ENCODE measurements at regions not wholly inside any gene's neighbourhood (a gene's known extent, or its start where the extent isn't known, plus 50 kb on each side); places are given as distances from the start of the nearest gene placed in this dataset.

DNA sequence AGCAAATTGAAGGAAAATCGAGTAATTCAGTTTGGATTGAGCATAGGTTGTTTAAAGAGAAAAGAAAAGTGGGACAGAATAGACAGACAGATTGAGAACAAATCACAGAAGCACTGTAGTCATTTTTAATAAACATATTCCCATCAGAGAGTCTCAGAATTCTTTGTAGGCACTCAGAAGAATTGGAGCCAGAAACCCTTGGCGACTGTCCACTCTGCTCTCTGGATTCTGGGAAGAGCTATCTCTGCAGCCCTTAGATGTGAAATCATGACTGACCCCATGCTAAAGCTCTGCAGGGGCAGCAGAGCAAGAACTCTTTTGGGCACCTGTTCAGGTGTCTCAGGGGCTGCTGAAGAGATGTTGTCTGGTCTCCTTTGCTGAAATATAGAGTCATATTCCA, 223.7 kb upstream of the KIRREL3 start:
- TF ChIP-seq JUNB (IDR thresholded peaks at IDR 0.05): no peak
- no peak for TF ChIP-seq POLR2AphosphoS2 (conservative IDR thresholded peaks at IDR 0.05; ENCODE audit: low read length)
- no peak for TF ChIP-seq TP53 (CRISPR knock-in tag; IDR thresholded peaks at IDR 0.05)
- no peak for TF ChIP-seq HOXA7 (CRISPR knock-in tag; IDR thresholded peaks at IDR 0.05)
- TF ChIP-seq EHF (CRISPR knock-in tag; IDR thresholded peaks at IDR 0.05): no peak
- no peak for TF ChIP-seq CHD2 (IDR thresholded peaks at IDR 0.05; ENCODE audit: low read length, partially characterized antibody)
- H3K4me1 ChIP-seq: no peaks in the 10 kb centered on the region
- no peak for ATAC-seq
- ChIA-PET POLR2A (no interaction called here), CTCF (no interaction called here)
- no peak for FAIRE-seq
- no peak overlapping the region for H3K4me3 ChIP-seq
- 0% methylated on average over 2 of the region's 2 CpGs for WGBS (ENCODE audit: missing lambda C conversion rate)
- no peaks in the 10 kb centered on the region for H3K9me3 ChIP-seq
- DNase-seq (ENCODE audit: low read depth in 1 of 2, low spot score in 1 of 2): no peak
- no peak overlapping the region for H3K27ac ChIP-seq
- H3K4me2 ChIP-seq: no peak overlapping the region

DNA sequence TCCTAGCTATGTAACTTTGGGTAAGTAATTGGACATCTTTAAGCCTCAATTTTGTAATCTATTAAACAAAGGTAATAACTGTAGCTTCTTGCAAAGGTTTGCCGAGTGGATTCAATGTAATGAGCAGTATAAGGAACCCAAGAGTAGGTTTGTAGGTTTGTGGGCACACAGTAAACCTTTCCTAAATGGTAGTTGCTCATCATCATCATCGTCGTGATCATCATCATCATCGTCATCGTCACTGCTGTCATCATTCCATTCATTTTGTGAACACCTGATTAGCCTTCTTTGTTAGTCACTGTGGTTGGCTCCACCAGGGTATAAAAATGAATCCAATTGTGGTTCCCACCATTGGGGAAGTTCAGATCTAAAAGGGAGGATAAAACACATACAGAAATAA, 223.1 kb upstream of the KIRREL3 start:
- H3K4me2 ChIP-seq: no peak overlapping the region
- no peaks in the 10 kb centered on the region for H3K9me3 ChIP-seq
- 43% methylated on average over 5 of the region's 5 CpGs for WGBS (ENCODE audit: missing lambda C conversion rate)
- ChIA-PET POLR2A (no interaction called here), CTCF (no interaction called here)
- H3K27ac ChIP-seq: no peak overlapping the region
- FAIRE-seq: no peak
- no peaks in the 10 kb centered on the region for H3K4me1 ChIP-seq
- TF ChIP-seq EP300 (IDR thresholded peaks at IDR 0.05) (no peak), RARB (CRISPR knock-in tag; IDR thresholded peaks at IDR 0.05) (no peak), EHMT2 (IDR thresholded peaks at IDR 0.05; ENCODE audit: low read depth) (no peak), NR3C1 (IDR thresholded peaks at IDR 0.05) (no peak), FOSB (CRISPR knock-in tag; IDR thresholded peaks at IDR 0.05) (no peak), ZSCAN20 (CRISPR knock-in tag; IDR thresholded peaks at IDR 0.05) (no peak), KDM5A (IDR thresholded peaks at IDR 0.05) (no peak), PHF8 (IDR thresholded peaks at IDR 0.05; ENCODE audit: borderline replicate concordance, low read depth) (no peak), MAZ (IDR thresholded peaks at IDR 0.05; ENCODE audit: borderline replicate concordance, low read depth, low read length) (no peak), RFX5 (IDR thresholded peaks at IDR 0.05) (no peak), BHLHE40 (IDR thresholded peaks at IDR 0.05; ENCODE audit: low read depth, low read length) (no peak), TP53 (CRISPR knock-in tag; IDR thresholded peaks at IDR 0.05) (no peak), POLR2A (IDR thresholded peaks at IDR 0.05; ENCODE audit: low read length) (no peak), HOXA7 (CRISPR knock-in tag; IDR thresholded peaks at IDR 0.05) (no peak), FOXS1 (CRISPR knock-in tag; IDR thresholded peaks at IDR 0.05) (no peak), MAFK (IDR thresholded peaks at IDR 0.05; ENCODE audit: partially characterized antibody) (no peak)
- TF ChIP-seq, protein P1, sequence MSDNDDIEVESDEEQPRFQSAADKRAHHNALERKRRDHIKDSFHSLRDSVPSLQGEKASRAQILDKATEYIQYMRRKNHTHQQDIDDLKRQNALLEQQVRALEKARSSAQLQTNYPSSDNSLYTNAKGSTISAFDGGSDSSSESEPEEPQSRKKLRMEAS (IDR thresholded peaks at IDR 0.05): no peak
- TF ChIP-seq, protein P2, sequence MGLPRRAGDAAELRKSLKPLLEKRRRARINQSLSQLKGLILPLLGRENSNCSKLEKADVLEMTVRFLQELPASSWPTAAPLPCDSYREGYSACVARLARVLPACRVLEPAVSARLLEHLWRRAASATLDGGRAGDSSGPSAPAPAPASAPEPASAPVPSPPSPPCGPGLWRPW (IDR thresholded peaks at IDR 0.05): no peak
- TF ChIP-seq, protein P3, sequence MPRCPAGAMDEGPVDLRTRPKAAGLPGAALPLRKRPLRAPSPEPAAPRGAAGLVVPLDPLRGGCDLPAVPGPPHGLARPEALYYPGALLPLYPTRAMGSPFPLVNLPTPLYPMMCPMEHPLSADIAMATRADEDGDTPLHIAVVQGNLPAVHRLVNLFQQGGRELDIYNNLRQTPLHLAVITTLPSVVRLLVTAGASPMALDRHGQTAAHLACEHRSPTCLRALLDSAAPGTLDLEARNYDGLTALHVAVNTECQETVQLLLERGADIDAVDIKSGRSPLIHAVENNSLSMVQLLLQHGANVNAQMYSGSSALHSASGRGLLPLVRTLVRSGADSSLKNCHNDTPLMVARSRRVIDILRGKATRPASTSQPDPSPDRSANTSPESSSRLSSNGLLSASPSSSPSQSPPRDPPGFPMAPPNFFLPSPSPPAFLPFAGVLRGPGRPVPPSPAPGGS (IDR thresholded peaks at IDR 0.05): no peak
- no peak for ATAC-seq
- DNase-seq (ENCODE audit: low read depth in 1 of 2, low spot score in 1 of 2): no peak
- H3K4me3 ChIP-seq: no peak overlapping the region

DNA sequence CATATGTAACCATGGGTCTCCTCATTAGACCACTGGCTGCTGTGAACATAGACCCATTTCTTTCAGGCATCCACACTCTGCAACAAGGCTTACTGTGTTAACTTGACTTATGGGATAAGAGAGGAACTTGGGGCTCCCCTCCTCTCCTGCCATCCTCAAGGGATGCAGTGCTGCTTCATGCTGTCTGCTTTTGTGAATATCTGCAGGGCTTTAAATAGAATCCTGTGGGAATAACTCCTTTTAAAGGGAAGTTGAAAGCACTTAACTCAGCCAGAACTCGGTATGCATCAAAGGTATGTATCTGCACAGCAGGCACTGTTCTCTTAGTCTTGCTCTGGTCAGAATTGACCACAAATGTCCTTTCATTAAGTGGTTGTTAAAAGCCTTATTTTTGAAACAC, 222.5 kb upstream of the KIRREL3 start:
- Histone ChIP-seq H3K4me2 (no peak overlapping the region), H3K4me1 (no peaks in the 10 kb centered on the region), H3K4me3 (no peak overlapping the region), H3K9me3 (no peaks in the 10 kb centered on the region), H3K27ac (no peak overlapping the region)
- 9% methylated on average over 1 of the region's 1 CpG for WGBS (ENCODE audit: missing lambda C conversion rate)
- TF ChIP-seq, protein P4, sequence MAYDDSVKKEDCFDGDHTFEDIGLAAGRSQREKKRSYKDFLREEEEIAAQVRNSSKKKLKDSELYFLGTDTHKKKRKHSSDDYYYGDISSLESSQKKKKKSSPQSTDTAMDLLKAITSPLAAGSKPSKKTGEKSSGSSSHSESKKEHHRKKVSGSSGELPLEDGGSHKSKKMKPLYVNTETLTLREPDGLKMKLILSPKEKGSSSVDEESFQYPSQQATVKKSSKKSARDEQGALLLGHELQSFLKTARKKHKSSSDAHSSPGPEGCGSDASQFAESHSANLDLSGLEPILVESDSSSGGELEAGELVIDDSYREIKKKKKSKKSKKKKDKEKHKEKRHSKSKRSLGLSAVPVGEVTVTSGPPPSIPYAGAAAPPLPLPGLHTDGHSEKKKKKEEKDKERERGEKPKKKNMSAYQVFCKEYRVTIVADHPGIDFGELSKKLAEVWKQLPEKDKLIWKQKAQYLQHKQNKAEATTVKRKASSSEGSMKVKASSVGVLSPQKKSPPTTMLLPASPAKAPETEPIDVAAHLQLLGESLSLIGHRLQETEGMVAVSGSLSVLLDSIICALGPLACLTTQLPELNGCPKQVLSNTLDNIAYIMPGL (CRISPR knock-in tag; IDR thresholded peaks at IDR 0.05; ENCODE audit: borderline replicate concordance): no peak
- ChIA-PET CTCF (no interaction called here), POLR2A (no interaction called here)
- ATAC-seq (no peak), DNase-seq (ENCODE audit: low read depth in 1 of 2, low spot score in 1 of 2) (no peak), FAIRE-seq (no peak)
